ENCODE measurements at regions not wholly inside any gene's neighbourhood (a gene's known extent, or its start where the extent isn't known, plus 50 kb on each side); places are given as distances from the start of the nearest gene placed in this dataset.

GRCh38 chr9:126556560-126557250 lies 57.0 kb upstream of the LMX1B start:
- no peak for TF ChIP-seq EZH2 (IDR thresholded peaks at IDR 0.05; ENCODE audit: insufficient read depth, poor library complexity, severe bottlenecking)
- no peak for TF ChIP-seq EZH2phosphoT487 (IDR thresholded peaks at IDR 0.05; ENCODE audit: insufficient read depth, low read depth)
